MM.1S (cell line): ENCODE measurements at regions not wholly inside any gene's neighbourhood (a gene's known extent, or its start where the extent isn't known, plus 50 kb on each side); places are given as distances from the start of the nearest gene placed in this dataset.

Experiments used
- EZH2 ChIP-seq: fragments of 300-600 bp; sonication (generic); optimal IDR thresholded peaks from 2 replicates; pipeline ENCODE3; 2017; ENCODE audit warnings: low read depth, mild to moderate bottlenecking, antibody characterized with exemption, low read length, mixed read lengths
- EZH2phosphoT487 ChIP-seq: fragments of 300-600 bp; sonication (generic); IDR thresholded peaks from 2 replicates; pipeline ENCODE4 v1.6.1; 2018; ENCODE audit warnings: antibody characterized with exemption, low read length
- TF ChIP-seq, protein P1 (sequence below): fragments of 300-600 bp; sonication (generic); IDR thresholded peaks from 2 replicates; pipeline ENCODE4 v1.5.1; 2016; ENCODE audit warnings: antibody characterized with exemption, low read length, mixed read lengths

DNA sequence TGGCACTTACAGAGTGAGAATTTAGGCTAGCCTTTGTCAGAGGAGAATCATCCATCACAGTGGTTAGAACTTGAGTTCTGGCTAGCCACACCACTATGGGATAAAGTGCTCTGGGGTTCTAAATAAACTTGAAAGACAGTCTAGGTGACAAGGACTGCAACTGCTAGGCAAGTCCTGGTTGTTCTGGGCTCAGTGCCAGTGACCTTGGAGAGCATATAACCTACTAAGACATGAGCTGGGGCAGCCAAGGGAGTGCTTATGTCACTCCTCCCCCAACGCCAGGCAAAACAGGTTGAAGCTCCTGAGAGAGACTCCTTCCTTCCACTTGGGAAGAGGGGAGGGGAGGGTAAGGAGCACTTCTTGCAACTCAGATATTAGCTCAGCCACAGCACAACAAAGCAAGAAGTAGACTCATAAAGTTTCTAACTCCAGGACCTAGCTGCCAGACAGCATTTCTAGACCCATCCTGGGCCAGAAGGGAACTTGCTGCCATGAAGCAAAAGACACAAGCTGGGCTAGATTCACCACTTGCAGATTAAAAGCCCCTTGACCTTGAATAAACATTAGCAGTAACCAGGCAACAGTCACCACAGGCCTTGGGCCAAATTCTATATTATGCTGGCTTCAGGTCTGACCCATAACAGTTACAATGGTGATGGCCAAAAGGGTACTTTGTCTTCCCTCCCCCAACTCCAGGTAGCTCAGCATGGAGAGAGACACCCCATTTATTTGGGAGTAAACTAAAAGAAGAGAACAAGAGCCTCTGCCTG lies 963.7 kb downstream of the PLOD2 start:
- TF ChIP-seq, protein P1, sequence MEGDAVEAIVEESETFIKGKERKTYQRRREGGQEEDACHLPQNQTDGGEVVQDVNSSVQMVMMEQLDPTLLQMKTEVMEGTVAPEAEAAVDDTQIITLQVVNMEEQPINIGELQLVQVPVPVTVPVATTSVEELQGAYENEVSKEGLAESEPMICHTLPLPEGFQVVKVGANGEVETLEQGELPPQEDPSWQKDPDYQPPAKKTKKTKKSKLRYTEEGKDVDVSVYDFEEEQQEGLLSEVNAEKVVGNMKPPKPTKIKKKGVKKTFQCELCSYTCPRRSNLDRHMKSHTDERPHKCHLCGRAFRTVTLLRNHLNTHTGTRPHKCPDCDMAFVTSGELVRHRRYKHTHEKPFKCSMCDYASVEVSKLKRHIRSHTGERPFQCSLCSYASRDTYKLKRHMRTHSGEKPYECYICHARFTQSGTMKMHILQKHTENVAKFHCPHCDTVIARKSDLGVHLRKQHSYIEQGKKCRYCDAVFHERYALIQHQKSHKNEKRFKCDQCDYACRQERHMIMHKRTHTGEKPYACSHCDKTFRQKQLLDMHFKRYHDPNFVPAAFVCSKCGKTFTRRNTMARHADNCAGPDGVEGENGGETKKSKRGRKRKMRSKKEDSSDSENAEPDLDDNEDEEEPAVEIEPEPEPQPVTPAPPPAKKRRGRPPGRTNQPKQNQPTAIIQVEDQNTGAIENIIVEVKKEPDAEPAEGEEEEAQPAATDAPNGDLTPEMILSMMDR = no peak
- TF ChIP-seq EZH2 = no peak
- TF ChIP-seq EZH2phosphoT487 = no peak
